ENCODE measurements at regions not wholly inside any gene's neighbourhood (a gene's known extent, or its start where the extent isn't known, plus 50 kb on each side); places are given as distances from the start of the nearest gene placed in this dataset.

GRCh38 chr11:69925366-69926196 is 106.4 kb upstream of the FGF3 start:
- TF ChIP-seq CTCF (conservative IDR thresholded peaks at IDR 0.05; ENCODE audit: low read depth, low read length) (no peak), EZH2 (IDR thresholded peaks at IDR 0.05; ENCODE audit: borderline replicate concordance, low read depth, low read length, poor library complexity, severe bottlenecking) (no peak)

Data from A673 (cell line).